PFSK-1 (cell line): ENCODE measurements at regions not wholly inside any gene's neighbourhood (a gene's known extent, or its start where the extent isn't known, plus 50 kb on each side); places are given as distances from the start of the nearest gene placed in this dataset.

Experiments used
- POLR2AphosphoS5 ChIP-seq: IDR thresholded peaks from 2 replicates; pipeline ENCODE4 v1.6.1; 2012; ENCODE audit warnings: low read depth, mild to moderate bottlenecking, control low read depth, low read length, moderate library complexity
- SIN3A ChIP-seq: IDR thresholded peaks from 2 replicates; pipeline ENCODE4 v1.6.1; 2012; ENCODE audit warnings: mild to moderate bottlenecking, low read length, moderate library complexity, borderline replicate concordance; ENCODE audit not compliant: insufficient read depth
- TAF1 ChIP-seq: IDR thresholded peaks from 2 replicates; pipeline ENCODE4 v1.6.1; 2012; ENCODE audit warnings: low read length, control low read depth, borderline replicate concordance; ENCODE audit not compliant: insufficient read depth
- TF ChIP-seq, protein P1 (sequence below), 2 experiments: IDR thresholded peaks; 2 replicates each; pipeline versions ENCODE4 v1.6.1 to v1.8.0; 2011 to 2012; ENCODE audit warnings: low read depth in 2 of 2, low read length in 2 of 2, control low read depth in 1 of 2, inconsistent platforms in 1 of 2, mild to moderate bottlenecking in 1 of 2, moderate library complexity in 1 of 2; ENCODE audit not compliant: insufficient read depth in 1 of 2

GRCh38 chr17:52837492-52837891 is 679.0 kb upstream of the CA10 start:
- TF ChIP-seq, protein P1, sequence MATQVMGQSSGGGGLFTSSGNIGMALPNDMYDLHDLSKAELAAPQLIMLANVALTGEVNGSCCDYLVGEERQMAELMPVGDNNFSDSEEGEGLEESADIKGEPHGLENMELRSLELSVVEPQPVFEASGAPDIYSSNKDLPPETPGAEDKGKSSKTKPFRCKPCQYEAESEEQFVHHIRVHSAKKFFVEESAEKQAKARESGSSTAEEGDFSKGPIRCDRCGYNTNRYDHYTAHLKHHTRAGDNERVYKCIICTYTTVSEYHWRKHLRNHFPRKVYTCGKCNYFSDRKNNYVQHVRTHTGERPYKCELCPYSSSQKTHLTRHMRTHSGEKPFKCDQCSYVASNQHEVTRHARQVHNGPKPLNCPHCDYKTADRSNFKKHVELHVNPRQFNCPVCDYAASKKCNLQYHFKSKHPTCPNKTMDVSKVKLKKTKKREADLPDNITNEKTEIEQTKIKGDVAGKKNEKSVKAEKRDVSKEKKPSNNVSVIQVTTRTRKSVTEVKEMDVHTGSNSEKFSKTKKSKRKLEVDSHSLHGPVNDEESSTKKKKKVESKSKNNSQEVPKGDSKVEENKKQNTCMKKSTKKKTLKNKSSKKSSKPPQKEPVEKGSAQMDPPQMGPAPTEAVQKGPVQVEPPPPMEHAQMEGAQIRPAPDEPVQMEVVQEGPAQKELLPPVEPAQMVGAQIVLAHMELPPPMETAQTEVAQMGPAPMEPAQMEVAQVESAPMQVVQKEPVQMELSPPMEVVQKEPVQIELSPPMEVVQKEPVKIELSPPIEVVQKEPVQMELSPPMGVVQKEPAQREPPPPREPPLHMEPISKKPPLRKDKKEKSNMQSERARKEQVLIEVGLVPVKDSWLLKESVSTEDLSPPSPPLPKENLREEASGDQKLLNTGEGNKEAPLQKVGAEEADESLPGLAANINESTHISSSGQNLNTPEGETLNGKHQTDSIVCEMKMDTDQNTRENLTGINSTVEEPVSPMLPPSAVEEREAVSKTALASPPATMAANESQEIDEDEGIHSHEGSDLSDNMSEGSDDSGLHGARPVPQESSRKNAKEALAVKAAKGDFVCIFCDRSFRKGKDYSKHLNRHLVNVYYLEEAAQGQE (IDR thresholded peaks at IDR 0.05; ENCODE audit: insufficient read depth in 1 of 2, low read depth in 2 of 2, low read length in 2 of 2): no peak
- TF ChIP-seq POLR2AphosphoS5 (no peak), TAF1 (no peak), SIN3A (no peak)
